ENCODE measurements at regions not wholly inside any gene's neighbourhood (a gene's known extent, or its start where the extent isn't known, plus 50 kb on each side); places are given as distances from the start of the nearest gene placed in this dataset.

DNA sequence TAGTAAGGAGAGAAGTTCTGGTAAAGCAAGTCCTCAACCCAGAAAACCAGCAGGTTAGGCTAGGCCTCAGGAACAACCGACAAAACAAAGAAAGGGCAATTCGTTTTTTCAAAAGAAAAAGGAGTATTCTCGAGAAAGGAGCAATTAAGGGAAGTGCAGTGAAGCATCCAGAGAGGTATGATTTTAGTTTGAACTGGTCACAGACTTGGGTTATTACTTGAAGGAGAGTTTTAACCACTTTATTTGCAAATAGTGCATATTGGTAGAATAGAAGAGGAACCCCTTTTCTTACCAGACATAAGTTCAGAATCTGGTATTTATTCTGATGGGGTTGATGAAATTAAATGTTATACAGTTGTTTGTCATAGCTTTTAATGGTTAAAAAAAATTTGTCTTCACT, 110.0 kb upstream of the GCFC2 start:
- no peak overlapping the region for H3K27ac ChIP-seq (ENCODE audit: extremely low read depth, low read depth, low read length)
- no peaks in the 10 kb centered on the region for H3K4me1 ChIP-seq (ENCODE audit: control insufficient read depth, insufficient read depth, low read length)
- no peak for TF ChIP-seq ZNF311 (tag by site-specific recombination; IDR thresholded peaks at IDR 0.05; ENCODE audit: borderline replicate concordance)
- H3K4me3 ChIP-seq (ENCODE audit: low read depth, low read length) = no peak overlapping the region
- POLR2A ChIA-PET = no interaction called here
- CTCF ChIA-PET = no interaction called here
- H3K36me3 ChIP-seq (ENCODE audit: control insufficient read depth in 2 of 2, insufficient read depth in 1 of 2, low read length in 2 of 2) = no peaks in the 10 kb centered on the region
- H3K9me3 ChIP-seq (ENCODE audit: control insufficient read depth, insufficient read depth, low read depth, low read length) = no peaks in the 10 kb centered on the region

DNA sequence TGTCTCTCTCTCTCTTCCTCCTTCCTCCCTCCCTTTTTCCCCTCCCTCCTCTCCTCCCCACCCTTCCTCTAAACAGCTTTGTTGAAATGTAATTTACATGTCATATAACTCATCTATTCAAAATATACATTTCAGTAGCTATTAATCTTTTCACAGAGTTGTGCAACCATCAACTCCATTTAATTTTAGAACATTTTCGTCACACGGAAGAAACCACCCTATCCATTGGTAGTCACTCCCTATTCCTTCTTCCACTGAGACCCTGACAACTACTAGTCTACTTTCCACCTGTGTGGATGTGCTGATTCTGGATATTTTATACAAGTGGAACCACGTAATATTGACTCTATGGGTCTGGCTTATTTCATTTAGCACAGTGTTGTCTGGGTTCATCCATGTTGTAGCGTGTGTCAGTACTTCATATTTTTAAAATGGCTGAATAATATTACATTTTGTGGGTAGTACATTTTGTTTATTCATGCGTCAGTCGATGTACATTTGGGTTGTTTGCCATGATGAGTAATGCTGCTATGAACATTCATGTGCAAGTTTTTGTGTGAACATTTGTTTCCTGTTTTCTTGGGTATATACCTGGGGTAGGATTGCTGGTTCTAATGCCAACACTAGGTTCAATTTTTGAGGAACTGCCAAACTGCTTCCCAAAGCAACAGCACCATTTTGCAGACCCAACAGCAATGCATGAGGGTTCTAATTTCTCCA, 100.1 kb upstream of the GCFC2 start:
- Histone ChIP-seq H3K4me3 (ENCODE audit: low read depth, low read length) (no peak overlapping the region), H3K9me3 (ENCODE audit: control insufficient read depth, insufficient read depth, low read depth, low read length) (no peaks in the 10 kb centered on the region), H3K4me1 (ENCODE audit: control insufficient read depth, insufficient read depth, low read length) (no peaks in the 10 kb centered on the region), H3K27ac (ENCODE audit: extremely low read depth, low read depth, low read length) (no peak overlapping the region), H3K36me3 (ENCODE audit: control insufficient read depth in 2 of 2, insufficient read depth in 1 of 2, low read length in 2 of 2) (no peaks in the 10 kb centered on the region)
- TF ChIP-seq ZNF510 (tag by site-specific recombination; IDR thresholded peaks at IDR 0.05; ENCODE audit: insufficient replicate concordance) (no peak), GLI4 (tag by site-specific recombination; IDR thresholded peaks at IDR 0.05) (no peak), ZNF23 (tag by site-specific recombination; IDR thresholded peaks at IDR 0.05; ENCODE audit: borderline replicate concordance) (no peak), ZNF121 (tag by site-specific recombination; IDR thresholded peaks at IDR 0.05) (no peak), ZNF654 (tag by site-specific recombination; IDR thresholded peaks at IDR 0.05; ENCODE audit: low read depth) (no peak), ZNF423 (tag by site-specific recombination; IDR thresholded peaks at IDR 0.05) (no peak), ZBTB7A (tag by site-specific recombination; IDR thresholded peaks at IDR 0.05; ENCODE audit: low read depth) (no peak), ZEB2 (tag by site-specific recombination; IDR thresholded peaks at IDR 0.05) (no peak), HOXA7 (CRISPR knock-in tag; IDR thresholded peaks at IDR 0.05; ENCODE audit: borderline replicate concordance) (no peak), ZBTB48 (tag by site-specific recombination; IDR thresholded peaks at IDR 0.05) (no peak), ZNF24 (tag by site-specific recombination; IDR thresholded peaks at IDR 0.05) (no peak), ZNF19 (tag by site-specific recombination; IDR thresholded peaks at IDR 0.05; ENCODE audit: low read depth) (no peak), PRDM1 (tag by site-specific recombination; IDR thresholded peaks at IDR 0.05) (no peak)
- TF ChIP-seq, protein P1, sequence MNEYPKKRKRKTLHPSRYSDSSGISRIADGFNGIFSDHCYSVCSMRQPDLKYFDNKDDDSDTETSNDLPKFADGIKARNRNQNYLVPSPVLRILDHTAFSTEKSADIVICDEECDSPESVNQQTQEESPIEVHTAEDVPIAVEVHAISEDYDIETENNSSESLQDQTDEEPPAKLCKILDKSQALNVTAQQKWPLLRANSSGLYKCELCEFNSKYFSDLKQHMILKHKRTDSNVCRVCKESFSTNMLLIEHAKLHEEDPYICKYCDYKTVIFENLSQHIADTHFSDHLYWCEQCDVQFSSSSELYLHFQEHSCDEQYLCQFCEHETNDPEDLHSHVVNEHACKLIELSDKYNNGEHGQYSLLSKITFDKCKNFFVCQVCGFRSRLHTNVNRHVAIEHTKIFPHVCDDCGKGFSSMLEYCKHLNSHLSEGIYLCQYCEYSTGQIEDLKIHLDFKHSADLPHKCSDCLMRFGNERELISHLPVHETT (tag by site-specific recombination; IDR thresholded peaks at IDR 0.05) = no peak
- TF ChIP-seq, protein P2, sequence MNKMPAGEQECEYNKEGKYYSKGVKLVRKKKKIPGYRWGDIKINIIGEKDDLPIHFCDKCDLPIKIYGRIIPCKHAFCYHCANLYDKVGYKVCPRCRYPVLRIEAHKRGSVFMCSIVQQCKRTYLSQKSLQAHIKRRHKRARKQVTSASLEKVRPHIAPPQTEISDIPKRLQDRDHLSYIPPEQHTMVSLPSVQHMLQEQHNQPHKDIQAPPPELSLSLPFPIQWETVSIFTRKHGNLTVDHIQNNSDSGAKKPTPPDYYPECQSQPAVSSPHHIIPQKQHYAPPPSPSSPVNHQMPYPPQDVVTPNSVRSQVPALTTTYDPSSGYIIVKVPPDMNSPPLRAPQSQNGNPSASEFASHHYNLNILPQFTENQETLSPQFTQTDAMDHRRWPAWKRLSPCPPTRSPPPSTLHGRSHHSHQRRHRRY (tag by site-specific recombination; IDR thresholded peaks at IDR 0.05) = no peak
- POLR2A ChIA-PET = no interaction called here
- CTCF ChIA-PET = no interaction called here

DNA sequence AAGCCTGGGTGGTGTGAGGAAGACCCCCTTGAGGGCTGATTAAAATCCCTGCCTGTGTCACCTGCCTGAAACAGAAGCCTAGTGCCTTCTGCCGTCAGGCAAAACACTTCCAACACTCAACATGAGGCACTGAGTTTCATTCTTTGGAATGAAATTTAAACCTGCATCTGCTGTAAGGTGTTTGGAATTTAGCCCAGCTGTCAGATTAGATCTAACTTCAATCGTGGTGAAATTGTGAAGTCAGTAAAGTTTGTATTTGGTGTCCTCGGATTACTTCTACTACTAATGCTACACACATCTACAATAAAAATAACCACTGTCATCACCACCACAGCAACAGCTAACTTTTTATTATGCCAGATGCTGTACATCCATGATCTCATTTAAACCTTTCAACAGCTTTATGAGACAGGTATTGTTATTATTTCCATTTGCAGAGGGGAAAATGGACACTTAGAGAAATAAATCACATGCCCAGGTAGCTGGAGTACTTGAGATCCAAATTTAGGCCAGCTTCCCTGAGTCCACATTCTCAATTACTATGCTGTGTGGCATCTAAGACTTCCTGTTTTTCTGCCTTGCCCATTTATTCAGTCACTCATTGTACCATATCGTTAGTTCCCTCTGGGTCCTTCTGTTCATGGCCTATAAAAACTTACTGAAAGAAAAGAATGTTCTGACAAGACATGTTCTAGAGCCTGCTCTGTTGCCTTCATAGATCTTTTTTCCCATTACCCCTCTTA, 98.2 kb upstream of the GCFC2 start:
- Histone ChIP-seq H3K4me3 (ENCODE audit: low read depth, low read length) (no peak overlapping the region), H3K4me1 (ENCODE audit: control insufficient read depth, insufficient read depth, low read length) (no peaks in the 10 kb centered on the region), H3K27ac (ENCODE audit: extremely low read depth, low read depth, low read length) (no peak overlapping the region), H3K9me3 (ENCODE audit: control insufficient read depth, insufficient read depth, low read depth, low read length) (no peaks in the 10 kb centered on the region), H3K36me3 (ENCODE audit: control insufficient read depth in 2 of 2, insufficient read depth in 1 of 2, low read length in 2 of 2) (no peaks in the 10 kb centered on the region)
- CTCF ChIA-PET = interaction anchor here (0.6 kb wide), 1 partner anchor 772 kb away, joined by 3 read pairs; no protein-coding TSS in a partner anchor
- POLR2A ChIA-PET = no interaction called here
- TF ChIP-seq ZFHX2 (tag by site-specific recombination; conservative IDR thresholded peaks at IDR 0.05) (no peak), SP7 (tag by site-specific recombination; IDR thresholded peaks at IDR 0.05) (no peak), ZEB2 (tag by site-specific recombination; IDR thresholded peaks at IDR 0.05) (no peak), ZNF350 (tag by site-specific recombination; IDR thresholded peaks at IDR 0.05) (no peak), MZF1 (tag by site-specific recombination; IDR thresholded peaks at IDR 0.05; ENCODE audit: borderline replicate concordance) (no peak), ZBTB20 (tag by site-specific recombination; IDR thresholded peaks at IDR 0.05) (no peak)
- TF ChIP-seq, protein P3, sequence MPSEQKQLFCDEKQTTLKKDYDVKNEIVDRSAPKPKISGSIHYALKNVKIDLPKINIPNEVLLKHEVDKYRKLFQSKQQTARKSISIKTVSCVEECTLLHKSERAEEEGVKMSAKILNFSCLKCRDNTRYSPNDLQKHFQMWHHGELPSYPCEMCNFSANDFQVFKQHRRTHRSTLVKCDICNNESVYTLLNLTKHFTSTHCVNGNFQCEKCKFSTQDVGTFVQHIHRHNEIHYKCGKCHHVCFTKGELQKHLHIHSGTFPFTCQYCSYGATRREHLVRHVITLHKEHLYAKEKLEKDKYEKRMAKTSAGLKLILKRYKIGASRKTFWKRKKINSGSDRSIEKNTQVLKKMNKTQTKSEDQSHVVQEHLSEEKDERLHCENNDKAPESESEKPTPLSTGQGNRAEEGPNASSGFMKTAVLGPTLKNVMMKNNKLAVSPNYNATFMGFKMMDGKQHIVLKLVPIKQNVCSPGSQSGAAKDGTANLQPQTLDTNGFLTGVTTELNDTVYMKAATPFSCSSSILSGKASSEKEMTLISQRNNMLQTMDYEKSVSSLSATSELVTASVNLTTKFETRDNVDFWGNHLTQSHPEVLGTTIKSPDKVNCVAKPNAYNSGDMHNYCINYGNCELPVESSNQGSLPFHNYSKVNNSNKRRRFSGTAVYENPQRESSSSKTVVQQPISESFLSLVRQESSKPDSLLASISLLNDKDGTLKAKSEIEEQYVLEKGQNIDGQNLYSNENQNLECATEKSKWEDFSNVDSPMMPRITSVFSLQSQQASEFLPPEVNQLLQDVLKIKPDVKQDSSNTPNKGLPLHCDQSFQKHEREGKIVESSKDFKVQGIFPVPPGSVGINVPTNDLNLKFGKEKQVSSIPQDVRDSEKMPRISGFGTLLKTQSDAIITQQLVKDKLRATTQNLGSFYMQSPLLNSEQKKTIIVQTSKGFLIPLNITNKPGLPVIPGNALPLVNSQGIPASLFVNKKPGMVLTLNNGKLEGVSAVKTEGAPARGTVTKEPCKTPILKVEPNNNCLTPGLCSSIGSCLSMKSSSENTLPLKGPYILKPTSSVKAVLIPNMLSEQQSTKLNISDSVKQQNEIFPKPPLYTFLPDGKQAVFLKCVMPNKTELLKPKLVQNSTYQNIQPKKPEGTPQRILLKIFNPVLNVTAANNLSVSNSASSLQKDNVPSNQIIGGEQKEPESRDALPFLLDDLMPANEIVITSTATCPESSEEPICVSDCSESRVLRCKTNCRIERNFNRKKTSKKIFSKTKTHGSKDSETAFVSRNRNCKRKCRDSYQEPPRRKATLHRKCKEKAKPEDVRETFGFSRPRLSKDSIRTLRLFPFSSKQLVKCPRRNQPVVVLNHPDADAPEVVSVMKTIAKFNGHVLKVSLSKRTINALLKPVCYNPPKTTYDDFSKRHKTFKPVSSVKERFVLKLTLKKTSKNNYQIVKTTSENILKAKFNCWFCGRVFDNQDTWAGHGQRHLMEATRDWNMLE (tag by site-specific recombination; conservative IDR thresholded peaks at IDR 0.05; ENCODE audit: low read depth) = no peak

Measured in HEK293 (cell line).